Activated CD4-positive, alpha-beta T cell treated with anti-CD3 and anti-CD28 coated beads, Interleukin-2, Interleukin-4, amounts not matched to agents 100 ng/mL and 50 ng/mL, durations not matched to agents 16 hours and 8 hours (primary cell): ENCODE measurements at regions not wholly inside any gene's neighbourhood (a gene's known extent, or its start where the extent isn't known, plus 50 kb on each side); places are given as distances from the start of the nearest gene placed in this dataset.

ENCODE experiments used
- DNase-seq: peaks from one replicate; pipeline ENCODE4 v3.0.0-alpha.2; 2020; ENCODE audit warnings: low spot score

- no peak for DNase-seq
Observed at GRCh38 chr2:3100386-3100785, 277.2 kb downstream of the EIPR1 start.

GRCh38 chr2:3099860-3100234 is 277.8 kb downstream of the EIPR1 start:
- DNase-seq, result no peak

GRCh38 chr2:3099145-3099859 is 278.3 kb downstream of the EIPR1 start:
- no peak for DNase-seq

- DNase-seq, result no peak
Observed at GRCh38 chr2:3098231-3098630, 279.4 kb downstream of the EIPR1 start.

- no peak for DNase-seq
Observed at GRCh38 chr2:3097804-3098203, 279.8 kb downstream of the EIPR1 start.

GRCh38 chr2:3094999-3095958 is 282.3 kb downstream of the EIPR1 start:
- DNase-seq, result no peak

- DNase-seq, result no peak
Observed at GRCh38 chr2:3094318-3094717, 283.3 kb downstream of the EIPR1 start.

- no peak for DNase-seq
Observed at GRCh38 chr2:3091696-3092095, 285.9 kb downstream of the EIPR1 start.

- DNase-seq, result no peak
Observed at GRCh38 chr2:3082705-3083104, 294.9 kb downstream of the EIPR1 start.

GRCh38 chr2:3079959-3080948 is 297.4 kb downstream of the EIPR1 start:
- no peak for DNase-seq

GRCh38 chr2:3079466-3079865 is 298.2 kb downstream of the EIPR1 start:
- no peak for DNase-seq

- DNase-seq, result no peak
Observed at GRCh38 chr2:3078684-3079083, 298.9 kb downstream of the EIPR1 start.

GRCh38 chr2:3076848-3077642 is 300.6 kb downstream of the EIPR1 start:
- DNase-seq, result no peak

GRCh38 chr2:3075991-3076340 is 301.7 kb downstream of the EIPR1 start:
- DNase-seq, result no peak

- no peak for DNase-seq
Observed at GRCh38 chr2:3075316-3075990, 302.2 kb downstream of the EIPR1 start.

GRCh38 chr2:3073704-3074103 is 303.9 kb downstream of the EIPR1 start:
- DNase-seq, result no peak

GRCh38 chr2:3073041-3073595 is 304.5 kb downstream of the EIPR1 start:
- DNase-seq, result no peak

GRCh38 chr2:3071685-3072263 is 305.8 kb downstream of the EIPR1 start:
- no peak for DNase-seq

GRCh38 chr2:3066831-3067230 is 310.8 kb downstream of the EIPR1 start:
- no peak for DNase-seq

GRCh38 chr2:3065928-3066327 is 311.7 kb downstream of the EIPR1 start:
- DNase-seq, result no peak
